ENCODE measurements at regions not wholly inside any gene's neighbourhood (a gene's known extent, or its start where the extent isn't known, plus 50 kb on each side); places are given as distances from the start of the nearest gene placed in this dataset.

GRCh38 chr1:79903321-79903720 is 896.8 kb upstream of the ADGRL4 start:
- no peak for DNase-seq
- Mint-ChIP-seq H3K27me3 (ENCODE audit: low read depth in 3 of 3) (peaks cover 0 to 1% (median 0%) of the 10 kb centered on the region in 3 donors), H3K4me3 (no peak overlapping the region), H3K27ac (no peak overlapping the region), H3K4me1 (no peaks in the 10 kb centered on the region), H3K9me3 (peaks cover 4 to 24% (median 6%) of the 10 kb centered on the region in 7 donors), H3K36me3 (no peaks in the 10 kb centered on the region)
- Histone ChIP-seq H2AFZ (ENCODE audit: insufficient read depth, low read depth, low read length, poor library complexity, severe bottlenecking) (no peak overlapping the region), H3K79me2 (ENCODE audit: insufficient read depth, low read length) (no peaks in the 10 kb centered on the region), H4K20me1 (ENCODE audit: insufficient read depth, low read length) (no peaks in the 10 kb centered on the region), H3K9me3 (replicated peaks in 1 of 2; ENCODE audit: control insufficient read depth in 1 of 2, insufficient read depth in 1 of 2, low read length in 2 of 2) (peaks cover 7 to 14% of the 10 kb centered on the region in 2 donors), H3K27me3 (ENCODE audit: control insufficient read depth in 2 of 2, insufficient read depth in 2 of 2, low read length in 2 of 2) (no peaks in the 10 kb centered on the region), H3K4me3 (replicated peaks in 1 of 3; ENCODE audit: low read depth in 2 of 3, low read length in 3 of 3) (no peak overlapping the region), H3K4me1 (ENCODE audit: control insufficient read depth in 1 of 2, insufficient read depth in 2 of 2, low read length in 2 of 2) (no peaks in the 10 kb centered on the region), H3K4me2 (replicated peaks; ENCODE audit: extremely low read depth, low read length, poor library complexity, severe bottlenecking) (no peak overlapping the region), H3K36me3 (replicated peaks in 1 of 2; ENCODE audit: control insufficient read depth in 1 of 2, insufficient read depth in 2 of 2, low read length in 2 of 2) (no peaks in the 10 kb centered on the region), H3K27ac (ENCODE audit: low read depth in 1 of 2, low read length in 2 of 2) (no peak overlapping the region), H3K9ac (ENCODE audit: insufficient read depth, low read length, poor library complexity, severe bottlenecking) (no peak overlapping the region)
- intact Hi-C loops (cut with micrococcal nuclease) = no loop called here
- no peak for TF ChIP-seq CTCF (IDR thresholded peaks at IDR 0.05)
- WGBS (ENCODE audit: insufficient coverage) = no CpG with 5 or more reads among the region's 3 CpGs

DNA sequence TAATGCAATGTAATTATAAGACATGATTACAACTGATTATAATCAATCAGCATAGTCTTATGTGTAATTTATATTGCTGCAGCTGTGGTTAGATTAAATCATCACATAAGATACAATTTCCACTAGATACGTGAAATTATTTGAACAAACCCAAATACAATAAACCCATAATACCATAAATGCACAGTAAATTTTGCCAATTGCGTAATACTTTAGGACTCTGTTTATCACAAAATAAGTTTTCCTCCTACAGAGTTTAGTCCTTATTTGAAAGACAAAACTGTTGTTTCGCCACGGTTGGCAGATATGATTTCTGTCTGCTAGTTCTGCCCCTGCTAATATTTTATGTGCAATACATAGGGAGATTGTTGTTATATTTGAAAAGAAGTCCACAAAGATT is 895.9 kb upstream of the ADGRL4 start:
- Mint-ChIP-seq H3K27me3 (ENCODE audit: low read depth in 3 of 3) (peaks cover 0 to 1% (median 0%) of the 10 kb centered on the region in 3 donors), H3K36me3 (no peaks in the 10 kb centered on the region), H3K4me3 (no peak overlapping the region), H3K27ac (no peak overlapping the region), H3K4me1 (no peaks in the 10 kb centered on the region), H3K9me3 (peaks cover 4 to 24% (median 6%) of the 10 kb centered on the region in 7 donors)
- Histone ChIP-seq H4K20me1 (ENCODE audit: insufficient read depth, low read length) (no peaks in the 10 kb centered on the region), H3K27me3 (ENCODE audit: control insufficient read depth in 2 of 2, insufficient read depth in 2 of 2, low read length in 2 of 2) (no peaks in the 10 kb centered on the region), H3K9ac (ENCODE audit: insufficient read depth, low read length, poor library complexity, severe bottlenecking) (no peak overlapping the region), H3K4me1 (ENCODE audit: control insufficient read depth in 1 of 2, insufficient read depth in 2 of 2, low read length in 2 of 2) (no peaks in the 10 kb centered on the region), H2AFZ (ENCODE audit: insufficient read depth, low read depth, low read length, poor library complexity, severe bottlenecking) (no peak overlapping the region), H3K27ac (ENCODE audit: low read depth in 1 of 2, low read length in 2 of 2) (no peak overlapping the region), H3K36me3 (replicated peaks in 1 of 2; ENCODE audit: control insufficient read depth in 1 of 2, insufficient read depth in 2 of 2, low read length in 2 of 2) (no peaks in the 10 kb centered on the region), H3K79me2 (ENCODE audit: insufficient read depth, low read length) (no peaks in the 10 kb centered on the region), H3K4me2 (replicated peaks; ENCODE audit: extremely low read depth, low read length, poor library complexity, severe bottlenecking) (no peak overlapping the region), H3K4me3 (replicated peaks in 1 of 3; ENCODE audit: low read depth in 2 of 3, low read length in 3 of 3) (no peak overlapping the region), H3K9me3 (replicated peaks in 1 of 2; ENCODE audit: control insufficient read depth in 1 of 2, insufficient read depth in 1 of 2, low read length in 2 of 2) (peaks cover 7 to 14% of the 10 kb centered on the region in 2 donors)
- intact Hi-C loops (cut with micrococcal nuclease) = no loop called here
- no peak for DNase-seq
- TF ChIP-seq CTCF (IDR thresholded peaks at IDR 0.05) = no peak
- 100% methylated on average over 1 of the region's 4 CpGs for WGBS (ENCODE audit: insufficient coverage)
